DMS53 treated with DMSO at 0.1 percent for 48 hours (cell line): ENCODE measurements at regions not wholly inside any gene's neighbourhood (a gene's known extent, or its start where the extent isn't known, plus 50 kb on each side); places are given as distances from the start of the nearest gene placed in this dataset.

Source experiments
- DNase-seq: peaks from one replicate; lab custom pipeline; 2025; ENCODE audit not compliant: unreplicated experiment; lab: John Stamatoyannopoulos, UW

GRCh38 chr4:175369087-175369486 lies 443.0 kb downstream of the GPM6A start:
- no peak for DNase-seq

GRCh38 chr4:175371091-175371490 lies 441.0 kb downstream of the GPM6A start:
- no peak for DNase-seq

DNA sequence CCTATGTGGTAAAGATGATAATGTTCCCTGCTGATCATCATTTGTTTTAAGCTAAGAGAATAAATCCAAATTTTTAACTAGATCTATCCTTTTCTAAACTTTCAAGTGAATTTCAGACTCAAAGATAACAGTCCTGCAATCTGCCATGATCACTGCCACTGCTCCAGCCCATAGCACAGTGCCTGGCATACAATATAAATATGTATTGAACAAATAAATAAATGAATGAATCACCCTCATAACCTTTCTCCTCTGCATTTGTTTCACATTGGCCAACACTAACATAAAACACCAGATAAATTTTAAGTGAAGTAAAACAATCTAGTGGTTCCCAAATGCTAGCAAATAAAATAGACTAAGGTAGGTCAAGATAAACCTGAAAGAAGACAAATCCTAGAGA lies 439.0 kb downstream of the GPM6A start:
- DNase-seq = no peak

- no peak for DNase-seq
These were observed 437.6 kb downstream of the GPM6A start for GRCh38 chr4:175374459-175374858.

DNA sequence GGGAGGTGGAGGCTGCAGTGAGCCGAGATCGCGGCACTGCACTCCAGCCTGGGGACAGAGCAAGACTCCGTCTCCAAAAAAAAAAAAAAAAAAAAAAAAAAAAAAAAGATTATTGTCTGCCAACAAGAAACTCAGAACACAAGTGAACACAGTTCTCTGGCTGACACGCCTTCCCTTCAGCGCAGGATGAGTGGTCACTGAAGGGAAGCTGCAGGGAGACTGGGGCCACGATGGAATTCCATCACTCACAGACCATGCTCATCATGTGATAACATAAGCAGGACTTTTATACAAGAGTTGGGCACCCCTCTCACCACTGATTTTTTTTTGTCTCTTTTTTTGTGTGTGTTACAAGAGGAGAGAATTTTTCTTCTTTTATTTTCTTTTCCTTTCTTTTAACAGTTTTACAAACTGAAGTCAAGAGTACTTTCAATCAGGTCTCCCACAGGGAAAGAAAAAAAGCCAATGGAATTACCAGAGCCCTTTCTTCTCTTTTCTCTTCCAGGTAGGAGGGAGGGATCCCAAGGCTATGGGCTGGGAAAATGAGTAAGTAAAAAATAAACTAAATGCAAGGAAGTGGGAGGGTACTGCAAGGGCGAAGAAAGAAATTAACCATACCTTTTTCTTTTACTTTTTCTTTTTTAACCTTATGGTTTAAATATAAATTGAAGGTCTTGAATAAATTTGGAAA lies 435.6 kb downstream of the GPM6A start:
- DNase-seq = no peak

DNA sequence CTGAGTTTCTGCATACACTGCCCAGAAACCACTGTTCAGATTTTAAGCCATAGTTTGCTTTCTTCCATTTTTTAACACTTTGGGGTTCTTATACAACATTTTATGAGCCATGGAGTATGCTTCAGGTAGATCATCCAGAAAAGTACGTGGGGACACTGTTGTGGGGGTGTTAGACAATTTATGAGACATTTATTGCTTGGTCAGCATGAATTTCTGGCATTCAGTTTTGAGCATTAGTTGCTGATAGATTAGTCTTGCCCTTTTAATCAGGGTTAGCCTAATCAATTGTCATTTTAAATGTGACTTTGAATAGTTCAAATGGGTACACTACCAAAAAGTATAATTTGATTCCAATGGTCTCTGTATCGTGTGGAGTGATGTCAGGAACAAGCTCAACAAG lies 434.9 kb downstream of the GPM6A start:
- DNase-seq = no peak

- no peak for DNase-seq
These were observed 433.7 kb downstream of the GPM6A start for GRCh38 chr4:175378372-175378771.

DNA sequence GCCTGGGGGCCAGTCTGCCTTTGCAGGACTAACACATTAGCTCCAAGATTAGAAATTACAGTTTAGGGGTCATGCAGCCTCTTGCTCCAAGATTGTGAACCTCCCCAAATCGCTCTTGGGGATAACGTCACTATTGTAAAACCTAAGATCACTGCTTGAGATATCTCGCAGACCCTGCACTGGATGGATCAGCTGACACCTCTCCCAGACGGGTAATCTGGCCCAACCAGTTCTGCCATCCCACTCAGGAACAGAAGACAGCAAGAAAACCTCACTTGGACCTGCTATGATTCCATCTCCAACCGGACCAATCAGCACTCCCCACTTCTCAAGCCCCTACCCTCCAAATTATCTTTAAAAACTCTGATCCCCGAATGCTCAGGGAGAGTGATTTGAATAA lies 431.2 kb downstream of the GPM6A start:
- DNase-seq = no peak

DNA sequence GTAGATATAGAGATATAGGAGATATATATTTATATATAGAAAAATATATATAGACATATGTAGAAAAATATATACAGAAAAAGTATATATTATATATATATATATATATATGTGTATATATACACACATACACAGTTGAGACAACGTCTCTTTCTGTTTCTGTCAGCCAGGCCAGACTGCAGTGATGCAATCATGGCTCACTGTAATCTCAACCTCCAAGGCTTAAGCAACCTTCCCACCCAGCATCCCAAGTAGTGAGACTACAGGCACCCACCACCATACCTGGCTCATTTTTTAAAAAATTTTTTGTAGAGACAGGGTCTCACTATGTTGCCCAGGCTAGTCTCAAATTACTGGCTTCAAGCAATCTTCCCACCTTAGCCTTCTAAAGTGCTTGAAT lies 426.3 kb downstream of the GPM6A start:
- no peak for DNase-seq

DNA sequence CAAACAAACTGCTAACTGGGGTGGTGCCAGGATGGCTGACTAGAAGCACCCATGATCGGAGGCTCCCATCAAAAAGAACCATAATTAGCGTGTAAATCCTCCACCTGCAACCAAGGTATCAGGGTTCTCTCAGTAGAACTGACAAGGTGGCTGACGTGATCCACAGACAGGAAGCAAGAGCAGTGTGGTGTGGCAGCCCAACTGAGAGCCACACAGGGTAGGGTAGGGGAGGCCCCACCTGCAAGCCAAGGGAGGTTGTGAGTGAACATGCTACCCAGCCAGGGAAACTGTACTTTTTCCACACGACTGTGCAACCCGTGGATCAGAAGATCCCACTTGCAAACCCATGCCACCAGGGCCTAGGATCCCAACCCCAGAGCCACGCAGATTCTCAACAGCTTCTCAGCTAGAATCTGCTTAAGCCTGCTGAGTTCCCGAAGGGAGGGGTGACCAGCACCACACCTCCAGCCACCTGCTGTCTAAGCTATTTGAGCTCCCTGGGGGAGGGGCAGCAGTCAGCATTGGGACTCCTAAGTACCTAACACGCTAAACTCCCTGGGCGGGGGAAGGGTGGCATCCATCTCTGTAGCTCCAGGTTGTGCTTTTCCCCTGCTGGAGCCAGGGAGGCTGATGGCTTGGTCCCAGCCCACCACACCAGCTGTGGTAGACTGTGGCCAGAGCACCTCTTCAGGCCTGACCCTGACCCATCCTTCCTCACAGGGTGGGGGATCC lies 425.1 kb downstream of the GPM6A start:
- DNase-seq = no peak

- no peak for DNase-seq
These were observed 417.9 kb downstream of the GPM6A start for GRCh38 chr4:175394208-175394607.

DNA sequence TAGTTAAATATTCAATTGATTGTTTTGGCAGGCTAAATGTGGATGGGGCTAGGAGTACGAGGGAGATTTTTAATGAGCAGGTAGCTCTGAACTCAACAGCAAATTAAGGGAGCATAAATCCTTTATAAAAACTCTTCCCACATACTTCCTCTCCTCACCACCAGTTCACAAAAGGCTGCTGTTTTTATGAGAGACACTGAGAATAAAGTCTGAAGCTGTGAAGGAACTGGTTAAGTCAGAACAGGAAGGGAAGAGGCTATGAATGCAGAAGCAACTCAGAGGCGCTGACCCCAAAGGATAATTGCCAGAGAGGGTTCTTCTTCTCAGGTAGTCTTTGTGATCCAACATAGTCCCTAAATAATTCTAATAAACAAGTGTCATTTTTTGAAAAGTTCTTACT lies 406.1 kb downstream of the GPM6A start:
- no peak for DNase-seq

GRCh38 chr4:175407926-175408325 lies 404.1 kb downstream of the GPM6A start:
- DNase-seq = no peak

DNA sequence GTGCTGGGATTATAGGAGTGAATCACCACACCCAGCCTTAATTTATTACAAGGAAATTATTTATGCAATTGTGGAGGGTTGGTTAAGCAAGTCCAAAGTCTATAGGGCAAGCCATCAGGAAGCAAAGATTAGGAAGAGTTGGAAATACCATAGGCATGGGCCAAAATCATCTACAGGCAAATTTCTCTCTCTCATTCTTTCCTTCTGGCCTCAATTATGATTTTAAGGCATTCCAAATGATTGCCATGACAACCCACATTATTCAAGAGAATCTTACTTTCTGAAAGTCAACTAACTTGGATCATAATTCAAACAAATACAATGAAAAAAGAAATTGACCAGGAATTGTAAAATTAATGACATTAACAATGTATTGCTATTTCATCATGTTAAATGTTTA lies 400.8 kb downstream of the GPM6A start:
- no peak for DNase-seq

DNA sequence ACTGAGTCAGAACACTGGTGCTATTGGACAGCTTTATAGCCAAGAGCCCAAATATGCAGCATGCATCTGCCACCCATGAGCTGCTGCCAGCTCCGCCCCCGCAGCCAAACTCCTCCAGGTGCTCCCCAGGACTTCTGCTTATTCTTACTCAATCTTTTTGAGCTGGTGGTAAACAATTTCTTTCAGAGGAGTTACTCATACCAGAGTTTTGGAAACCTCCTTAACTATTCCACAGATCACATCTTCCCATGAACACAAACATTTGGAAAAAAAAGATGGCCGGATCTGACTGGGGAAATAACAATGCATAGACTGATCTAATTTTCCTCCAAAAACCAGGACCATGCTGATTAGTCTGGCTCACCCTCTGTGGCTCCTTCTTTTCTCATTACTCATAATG lies 399.9 kb downstream of the GPM6A start:
- DNase-seq = no peak

DNA sequence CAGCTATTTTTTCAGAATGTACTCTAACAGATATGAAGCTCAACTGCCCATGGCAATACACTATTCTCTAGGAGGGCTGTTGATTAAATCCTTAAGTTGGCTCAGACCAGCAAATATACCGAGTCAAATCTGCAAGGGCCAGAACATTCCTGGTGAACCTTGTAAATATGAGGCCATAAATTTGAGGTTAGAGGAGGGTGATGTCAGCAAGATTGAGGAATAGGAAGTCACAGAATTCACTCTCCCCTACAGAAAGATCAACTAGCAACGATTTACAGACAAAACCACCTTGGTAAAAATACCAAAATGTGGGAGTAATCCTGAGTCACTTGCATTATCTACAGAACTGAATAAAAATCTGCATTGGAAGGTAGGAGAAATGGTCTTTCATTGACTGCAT lies 399.3 kb downstream of the GPM6A start:
- no peak for DNase-seq

DNA sequence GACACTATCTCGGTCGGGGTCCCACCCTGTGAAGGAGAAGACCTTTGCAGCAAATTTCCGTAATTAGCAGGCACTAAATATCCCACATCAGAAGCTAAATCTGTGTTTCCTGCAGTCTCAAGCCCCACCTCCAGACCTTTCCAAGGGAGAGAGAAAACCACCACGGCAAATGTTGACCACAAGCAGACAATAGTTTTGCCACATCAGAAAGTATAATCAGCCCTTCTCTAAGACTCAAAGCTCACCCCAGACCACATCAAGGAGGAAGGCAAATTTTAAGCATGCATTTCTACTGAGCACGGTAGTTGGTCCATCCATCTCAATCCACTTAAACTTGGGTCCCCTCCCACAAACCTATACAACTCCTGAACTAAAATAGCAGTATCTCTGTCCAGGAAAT lies 398.5 kb downstream of the GPM6A start:
- DNase-seq = no peak

DNA sequence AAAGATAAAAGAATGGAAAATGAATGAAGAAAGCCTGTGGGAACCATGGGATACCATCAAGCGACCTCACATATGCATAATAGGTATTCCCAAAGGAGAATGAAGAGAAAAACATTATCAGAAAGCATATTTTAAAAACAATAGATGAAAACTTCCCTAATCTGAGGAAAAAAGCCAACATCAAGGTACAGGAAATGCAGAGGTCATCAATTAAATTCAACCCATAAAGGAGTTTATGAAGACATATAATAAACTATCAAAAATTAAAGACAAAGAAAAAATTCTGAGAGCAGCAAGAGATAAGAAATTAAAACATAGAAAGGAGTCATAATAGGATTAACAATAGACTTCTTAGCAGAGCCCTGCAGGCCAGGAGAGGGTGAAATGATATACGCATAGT lies 397.5 kb downstream of the GPM6A start:
- no peak for DNase-seq

DNA sequence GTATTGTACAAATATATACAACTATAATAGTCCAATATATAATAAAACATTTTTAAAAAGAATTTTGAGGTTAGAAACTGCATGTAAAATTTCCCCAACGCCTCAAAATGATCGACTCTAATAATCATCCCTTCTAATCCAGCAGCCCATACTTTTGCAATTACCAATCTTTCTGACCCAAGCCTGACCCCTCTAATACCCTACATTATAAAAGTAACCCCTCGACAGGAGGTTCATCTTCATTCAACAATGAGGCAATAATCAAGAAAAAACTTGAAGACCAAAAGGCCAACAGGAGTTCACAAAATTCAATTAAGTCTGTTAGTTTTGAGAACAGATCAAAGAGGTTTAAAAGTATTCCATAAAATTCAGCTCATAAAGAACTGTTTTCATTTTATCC lies 393.5 kb downstream of the GPM6A start:
- no peak for DNase-seq

DNA sequence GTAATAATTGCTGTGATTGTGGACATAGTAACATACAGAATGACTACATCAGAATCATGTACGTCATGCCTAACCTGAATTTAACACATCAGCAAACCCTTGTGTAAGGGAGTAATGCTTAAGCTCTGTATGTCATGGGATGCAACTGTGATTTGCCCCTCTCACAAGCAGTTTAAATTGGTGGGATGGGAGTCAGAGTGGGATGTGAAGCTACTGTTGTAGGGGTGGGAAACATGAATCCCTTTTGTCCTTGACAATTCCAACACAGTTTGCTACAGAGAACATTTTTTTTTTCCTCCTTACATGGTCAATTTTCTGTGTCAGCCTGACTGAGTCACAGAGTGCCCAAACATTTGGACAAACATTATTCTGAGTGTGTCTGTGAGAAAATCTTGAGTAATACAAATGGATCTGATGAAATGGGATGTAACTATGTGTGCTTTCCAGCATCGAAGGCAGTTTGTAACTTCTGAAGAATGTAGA lies 392.8 kb downstream of the GPM6A start:
- peak; percentile 37 for DNase-seq

GRCh38 chr4:175421506-175421905 lies 390.6 kb downstream of the GPM6A start:
- peak; percentile 85 for DNase-seq

DNA sequence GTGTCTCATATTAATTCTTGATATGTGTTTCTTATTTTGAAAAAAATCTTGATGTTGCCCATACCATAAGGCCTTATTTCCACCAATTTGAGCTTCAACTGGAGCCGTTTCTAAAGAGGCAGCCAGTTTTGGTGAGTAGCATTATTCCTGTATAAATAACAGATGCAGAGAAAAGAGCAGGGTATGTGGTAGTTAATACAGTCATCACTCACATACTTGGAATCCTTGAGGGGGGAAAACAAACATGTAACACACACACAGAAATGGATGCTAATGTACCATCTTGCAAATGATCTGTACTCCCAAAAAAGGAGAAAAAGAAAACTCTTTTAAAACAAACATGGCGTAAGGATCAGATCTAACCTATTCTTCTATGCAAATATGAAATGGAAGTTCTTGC lies 389.7 kb downstream of the GPM6A start:
- DNase-seq = no peak

DNA sequence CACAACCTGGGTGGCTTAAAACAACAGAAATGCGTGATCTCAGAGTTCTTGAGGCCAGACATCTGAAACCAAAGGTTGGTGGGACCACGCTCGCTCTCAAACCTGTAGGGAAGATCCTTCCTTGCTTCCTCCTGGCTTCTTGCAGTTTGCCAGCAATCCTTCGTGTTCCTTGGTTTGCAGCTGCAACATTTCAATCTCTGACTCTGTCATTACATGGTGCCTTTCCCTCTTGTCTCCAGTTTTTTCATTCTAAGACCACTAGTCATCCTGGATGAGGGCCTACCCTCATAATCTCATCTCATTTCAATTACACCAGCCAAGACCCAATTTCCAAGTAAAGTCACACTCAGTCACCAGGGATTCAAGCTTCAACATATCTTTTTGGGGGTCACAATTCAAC lies 388.0 kb downstream of the GPM6A start:
- no peak for DNase-seq
